ENCODE measurements at regions not wholly inside any gene's neighbourhood (a gene's known extent, or its start where the extent isn't known, plus 50 kb on each side); places are given as distances from the start of the nearest gene placed in this dataset.

DNA sequence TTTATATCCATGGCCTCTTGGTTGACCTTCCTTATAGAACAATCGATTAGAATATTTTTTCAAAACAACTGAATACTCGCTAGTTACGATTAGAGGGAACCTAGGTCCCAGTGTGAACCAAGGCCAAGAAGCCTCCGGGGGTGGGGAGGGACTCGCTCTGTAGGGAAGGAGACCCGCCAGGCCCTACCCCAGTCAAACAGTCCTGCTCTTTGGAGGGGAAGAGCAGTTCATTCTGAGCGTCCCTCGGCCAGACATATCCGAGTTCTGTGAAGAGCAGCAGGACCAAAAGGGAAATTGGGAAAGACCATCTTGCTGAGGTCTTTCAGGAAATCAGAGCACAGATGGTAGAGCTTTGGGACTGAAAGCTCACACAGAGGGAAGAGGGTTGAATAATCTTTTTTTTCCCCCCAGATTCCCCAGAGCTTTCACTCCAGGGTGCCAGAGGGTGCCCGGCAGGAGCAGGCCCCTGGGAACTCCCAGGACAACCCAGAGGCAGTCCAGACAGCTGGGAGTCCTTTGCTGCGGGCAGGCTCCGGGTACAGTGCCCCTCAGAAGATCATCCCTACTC lies 137.2 kb upstream of the HES1 start:
- no peak overlapping the region for H3K4me3 Mint-ChIP-seq
- no peak for DNase-seq
- no peaks in the 10 kb centered on the region for H3K9me3 ChIP-seq (ENCODE audit: control insufficient read depth, low read length, poor library complexity, severe bottlenecking)
- H3K36me3 Mint-ChIP-seq (ENCODE audit: low read depth), result peaks cover 6% of the 10 kb centered on the region
- peaks cover 8% of the 10 kb centered on the region for H3K4me1 Mint-ChIP-seq
- no peak for ATAC-seq
- peaks cover 67% of the 10 kb centered on the region for H3K27me3 Mint-ChIP-seq
- H3K27ac Mint-ChIP-seq, result no peak overlapping the region

DNA sequence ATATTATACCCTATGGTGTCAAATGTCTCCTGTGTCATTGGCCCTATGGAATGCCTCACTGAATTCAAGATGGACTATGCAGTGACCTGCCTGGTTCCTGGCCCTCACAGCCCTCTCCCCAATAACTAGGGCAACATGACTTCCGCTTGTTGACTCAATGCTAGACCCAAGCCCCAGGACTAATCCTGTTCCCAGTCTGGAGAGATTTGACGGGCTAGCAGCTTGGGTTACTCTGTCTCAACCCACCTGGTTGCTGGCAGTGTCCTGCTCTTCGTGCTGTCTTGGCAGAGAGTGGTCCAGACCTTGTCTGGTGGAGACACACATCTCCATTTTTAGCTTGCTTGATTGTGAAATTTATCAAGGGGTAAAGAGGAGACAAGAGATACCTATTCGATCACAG lies 135.8 kb upstream of the HES1 start:
- DNase-seq, result no peak
- no peak overlapping the region for H3K4me3 Mint-ChIP-seq
- peaks cover 6% of the 10 kb centered on the region for H3K36me3 Mint-ChIP-seq (ENCODE audit: low read depth)
- no peaks in the 10 kb centered on the region for H3K9me3 ChIP-seq (ENCODE audit: control insufficient read depth, low read length, poor library complexity, severe bottlenecking)
- peaks cover 71% of the 10 kb centered on the region for H3K27me3 Mint-ChIP-seq
- H3K27ac Mint-ChIP-seq, result no peak overlapping the region
- no peak for ATAC-seq
- peaks cover 9% of the 10 kb centered on the region for H3K4me1 Mint-ChIP-seq

DNA sequence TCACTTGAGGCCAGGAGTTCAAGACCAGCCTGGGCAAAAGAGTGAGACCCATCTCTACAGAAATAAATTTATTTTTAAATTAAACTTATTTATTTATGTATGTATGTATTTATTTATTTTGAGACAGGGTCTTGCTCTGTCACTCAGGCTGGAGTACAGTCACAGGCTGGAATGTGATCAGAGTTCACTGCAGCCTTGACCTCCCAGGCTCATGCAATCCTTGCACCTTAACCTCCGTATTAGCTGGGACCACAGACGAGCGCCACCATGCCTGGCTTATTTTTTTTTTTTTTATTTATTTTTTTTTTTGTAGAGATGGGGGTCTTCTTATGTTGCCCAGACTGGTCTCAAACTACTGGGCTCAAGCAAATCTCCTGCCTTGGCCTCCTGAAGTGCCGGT lies 135.2 kb upstream of the HES1 start:
- Mint-ChIP-seq H3K4me1 (peaks cover 9% of the 10 kb centered on the region), H3K4me3 (no peak overlapping the region), H3K36me3 (ENCODE audit: low read depth) (peaks cover 6% of the 10 kb centered on the region), H3K27ac (no peak overlapping the region), H3K27me3 (peaks cover 69% of the 10 kb centered on the region)
- ATAC-seq, result no peak
- no peak for DNase-seq
- H3K9me3 ChIP-seq (ENCODE audit: control insufficient read depth, low read length, poor library complexity, severe bottlenecking), result no peaks in the 10 kb centered on the region

DNA sequence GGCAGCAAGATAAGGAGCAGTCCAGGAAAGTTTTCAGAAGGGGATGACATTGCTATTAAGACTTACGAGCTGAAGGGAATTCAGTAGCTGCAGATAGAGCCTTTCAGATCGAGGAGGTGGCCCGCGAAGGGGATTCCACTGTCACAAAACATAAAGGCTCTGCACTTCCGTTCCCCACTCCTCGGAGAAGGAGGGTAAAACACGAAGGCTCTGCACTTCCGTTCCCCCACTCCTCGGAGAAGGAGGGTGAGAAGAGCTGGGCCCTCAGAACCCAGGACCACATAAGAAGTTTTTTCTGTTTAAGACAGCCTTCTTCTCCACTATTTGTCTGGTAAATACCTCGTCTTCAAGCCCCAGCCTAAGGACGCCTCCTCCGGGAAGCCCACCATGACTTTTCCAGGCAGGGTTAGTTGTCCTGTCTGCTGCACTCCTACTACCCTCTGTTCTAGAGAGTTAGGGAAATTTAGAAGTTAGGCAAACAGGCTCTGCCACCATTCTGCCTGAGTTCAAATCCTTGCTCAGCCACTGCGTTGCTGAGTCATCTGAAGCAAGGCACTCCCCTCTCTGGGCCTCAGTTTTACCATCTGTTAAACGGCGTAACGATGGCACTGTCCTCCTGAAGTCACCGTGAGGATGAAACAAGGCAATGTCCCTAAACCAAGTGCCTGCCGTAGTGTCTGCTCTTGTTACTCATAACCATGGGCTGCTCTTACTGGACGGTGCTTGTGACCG lies 134.1 kb upstream of the HES1 start:
- no peak for DNase-seq
- Mint-ChIP-seq H3K27ac (no peak overlapping the region), H3K4me3 (no peak overlapping the region), H3K27me3 (peaks cover 72% of the 10 kb centered on the region), H3K36me3 (ENCODE audit: low read depth) (peaks cover 6% of the 10 kb centered on the region), H3K4me1 (peaks cover 9% of the 10 kb centered on the region)
- ATAC-seq, result no peak
- no peaks in the 10 kb centered on the region for H3K9me3 ChIP-seq (ENCODE audit: control insufficient read depth, low read length, poor library complexity, severe bottlenecking)

DNA sequence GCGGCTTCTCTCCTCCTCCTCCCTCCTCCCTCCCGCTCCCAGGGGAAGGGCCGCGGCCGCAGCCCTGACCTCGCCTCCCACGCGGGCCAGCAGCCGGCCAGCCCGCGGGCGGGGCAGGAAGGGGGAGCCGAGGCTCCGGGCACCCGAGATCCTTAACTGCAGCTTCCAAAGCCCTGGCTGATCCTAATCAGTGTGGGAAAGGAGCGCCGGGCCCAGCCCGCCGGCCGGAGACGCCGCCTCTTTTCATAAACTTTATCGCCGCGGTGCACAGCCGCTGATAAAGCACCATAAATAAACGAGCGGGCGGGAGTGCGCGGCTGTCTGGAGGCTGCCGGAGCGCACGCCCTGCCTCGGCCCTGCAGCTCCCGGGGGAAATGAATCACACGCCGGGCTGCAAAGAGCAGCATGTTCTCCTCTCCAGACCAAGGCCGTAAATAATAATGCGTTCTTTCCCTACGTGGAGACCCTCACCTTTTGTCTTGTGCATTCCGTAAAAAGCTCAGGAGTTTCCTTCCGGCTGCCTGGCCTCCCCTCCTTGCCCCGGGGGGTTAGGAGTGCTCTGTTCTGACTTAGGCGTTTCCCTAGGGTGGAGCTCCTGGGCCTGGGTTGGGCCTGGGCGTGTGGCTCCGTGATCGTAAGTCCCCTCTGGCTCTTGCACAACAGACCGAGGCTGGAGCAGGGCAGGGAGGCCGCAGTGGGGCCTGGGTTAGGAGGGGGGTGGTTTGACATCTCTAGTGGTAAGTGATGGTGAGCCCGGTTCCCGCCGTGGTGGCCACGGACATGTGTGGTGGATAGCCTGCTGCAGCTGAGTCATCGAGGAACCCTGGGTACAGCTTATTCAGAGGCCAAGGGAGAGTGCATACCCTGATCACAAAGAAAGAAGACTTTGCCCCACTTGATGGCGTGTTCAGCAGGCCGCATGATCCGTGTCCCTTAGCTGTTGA lies 132.6 kb upstream of the HES1 start:
- ATAC-seq (peak; percentile 56), DNase-seq (no peak)
- Mint-ChIP-seq H3K27me3 (peaks cover 71% of the 10 kb centered on the region), H3K4me1 (peaks cover 9% of the 10 kb centered on the region), H3K36me3 (ENCODE audit: low read depth) (peaks cover 6% of the 10 kb centered on the region), H3K27ac (no peak overlapping the region), H3K4me3 (peak overlapping the region; percentile 75)
- no peaks in the 10 kb centered on the region for H3K9me3 ChIP-seq (ENCODE audit: control insufficient read depth, low read length, poor library complexity, severe bottlenecking)

DNA sequence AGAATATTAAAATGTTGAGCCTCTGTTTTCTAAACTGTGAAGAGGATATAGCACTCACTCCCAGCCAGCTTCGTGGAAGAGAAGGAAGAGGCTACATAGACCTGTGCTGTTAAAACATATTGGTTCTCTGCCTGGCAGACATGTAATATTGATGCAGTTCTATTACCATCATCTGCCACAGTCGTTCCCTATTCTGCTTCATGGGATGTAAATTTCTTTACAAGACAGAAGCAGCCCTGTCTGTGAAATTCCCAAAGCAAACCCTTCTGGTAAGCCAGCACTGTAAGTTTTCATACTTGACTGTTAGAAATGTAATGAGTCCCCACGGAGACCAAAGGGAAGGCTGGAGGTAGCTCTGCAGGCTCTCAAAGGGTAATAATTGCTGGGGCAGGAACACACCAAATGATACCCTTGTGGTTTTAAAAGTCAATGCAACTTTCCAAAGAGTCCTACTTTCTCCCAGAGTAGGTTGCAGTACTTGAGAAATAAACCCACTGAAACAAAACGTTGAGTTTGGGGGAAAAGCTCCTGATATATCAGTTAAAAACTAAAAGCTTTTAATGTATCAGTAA lies 129.9 kb upstream of the HES1 start:
- Mint-ChIP-seq H3K27me3 (peaks cover 68% of the 10 kb centered on the region), H3K4me3 (no peak overlapping the region), H3K36me3 (ENCODE audit: low read depth) (peaks cover 6% of the 10 kb centered on the region), H3K27ac (no peak overlapping the region), H3K4me1 (peaks cover 9% of the 10 kb centered on the region)
- H3K9me3 ChIP-seq (ENCODE audit: control insufficient read depth, low read length, poor library complexity, severe bottlenecking), result no peaks in the 10 kb centered on the region
- no peak for DNase-seq
- ATAC-seq, result no peak

DNA sequence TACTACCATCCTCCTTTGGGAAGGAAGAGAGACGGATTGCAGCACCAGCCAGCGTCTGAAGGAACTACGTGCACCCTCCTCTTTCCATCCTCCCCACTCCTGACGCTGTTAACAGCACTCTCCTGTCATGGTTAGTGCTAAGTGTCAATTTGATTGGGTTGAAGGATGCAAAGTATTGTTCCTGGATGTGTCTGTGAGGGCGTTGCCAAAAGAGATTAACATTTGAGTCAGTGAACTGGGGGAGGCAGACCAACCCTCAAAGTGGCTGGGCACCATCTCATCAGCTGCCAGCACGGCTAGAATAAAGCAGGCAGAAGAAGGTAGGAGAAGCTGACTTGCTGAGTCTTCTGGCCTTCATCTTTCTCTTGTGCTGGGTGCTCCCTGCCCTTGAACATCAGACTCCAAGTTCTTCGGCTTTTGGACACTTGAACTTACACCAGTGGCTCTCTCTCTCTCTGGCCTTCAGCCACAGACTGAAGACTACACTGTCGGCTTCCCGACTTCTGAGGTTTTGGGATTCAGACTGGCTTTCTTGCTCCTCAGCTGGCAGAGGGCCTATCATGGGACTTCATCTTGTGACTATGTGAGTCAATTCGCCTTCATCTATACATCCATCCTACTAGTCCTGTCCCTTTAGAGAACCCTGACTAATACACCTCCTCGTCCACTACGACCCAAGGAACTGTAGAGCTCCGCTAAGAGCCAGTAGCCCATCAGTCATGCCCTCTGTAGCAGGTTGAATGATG lies 128.2 kb upstream of the HES1 start:
- no peak overlapping the region for H3K4me3 Mint-ChIP-seq
- no peak for ATAC-seq

DNA sequence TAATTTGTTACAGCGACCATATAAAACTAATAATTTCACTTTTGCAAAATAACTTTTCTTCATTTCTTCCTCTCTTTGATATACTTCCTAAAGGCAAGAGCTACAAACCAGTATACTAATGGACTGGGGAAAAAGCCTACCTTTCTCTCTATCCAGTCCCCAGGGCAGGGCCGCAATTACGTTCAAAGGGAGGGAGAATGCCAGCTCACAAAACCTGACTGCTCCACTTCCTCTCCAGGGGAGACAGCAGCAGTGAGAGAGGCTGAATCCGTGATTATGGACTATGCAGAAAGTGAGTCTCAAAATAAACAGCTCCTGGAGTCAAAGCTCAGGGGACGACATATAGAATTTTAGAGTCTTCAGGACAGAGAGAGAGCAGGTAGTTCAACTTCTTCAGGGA lies 126.9 kb upstream of the HES1 start:
- peaks cover 56% of the 10 kb centered on the region for H3K27me3 Mint-ChIP-seq
- no peak overlapping the region for H3K27ac Mint-ChIP-seq
- H3K36me3 Mint-ChIP-seq (ENCODE audit: low read depth), result no peaks in the 10 kb centered on the region
- H3K4me1 Mint-ChIP-seq, result peaks cover 2% of the 10 kb centered on the region
- DNase-seq (no peak), ATAC-seq (no peak)
- no peaks in the 10 kb centered on the region for H3K9me3 ChIP-seq (ENCODE audit: control insufficient read depth, low read length, poor library complexity, severe bottlenecking)
- H3K4me3 Mint-ChIP-seq, result no peak overlapping the region

More for the DNA sequence above, 128.2 kb upstream of the HES1 start:
- peaks cover 56% of the 10 kb centered on the region for H3K27me3 Mint-ChIP-seq
- H3K36me3 Mint-ChIP-seq (ENCODE audit: low read depth), result peaks cover 4% of the 10 kb centered on the region
- no peak overlapping the region for H3K27ac Mint-ChIP-seq
- H3K9me3 ChIP-seq (ENCODE audit: control insufficient read depth, low read length, poor library complexity, severe bottlenecking), result no peaks in the 10 kb centered on the region
- no peak for DNase-seq
- peaks cover 6% of the 10 kb centered on the region for H3K4me1 Mint-ChIP-seq

DNA sequence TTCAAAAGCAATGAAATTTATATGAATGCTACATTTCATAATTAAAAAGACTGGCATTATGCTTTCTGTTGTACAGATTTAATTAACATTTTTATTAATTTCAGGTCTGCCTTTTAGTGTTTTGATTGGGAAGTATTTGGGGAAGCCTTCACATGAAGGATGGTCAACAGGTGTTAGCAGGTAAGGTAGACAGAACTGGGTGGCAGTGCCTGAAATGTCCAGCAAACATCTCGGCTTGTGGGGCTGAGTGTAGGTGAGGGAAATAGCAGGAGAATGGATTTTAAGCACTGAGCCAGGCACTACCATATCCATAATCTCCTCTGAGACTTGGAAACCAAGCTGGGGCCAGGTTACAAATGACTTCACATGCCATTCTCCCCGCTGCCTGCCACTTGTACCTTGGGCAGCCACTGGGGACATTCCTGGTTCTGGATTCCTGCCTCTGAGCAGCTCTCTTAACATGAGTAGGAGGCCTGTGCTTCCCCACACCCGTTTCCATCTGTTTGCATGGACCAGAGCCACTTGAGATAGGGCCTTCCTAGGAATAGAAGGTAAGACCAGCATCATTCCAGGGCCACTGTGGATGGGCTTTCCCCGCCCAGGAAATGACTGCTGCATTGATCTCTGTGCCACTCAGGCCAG lies 125.9 kb upstream of the HES1 start:
- no peak for ATAC-seq
- peaks cover 2% of the 10 kb centered on the region for H3K4me1 Mint-ChIP-seq
- no peaks in the 10 kb centered on the region for H3K36me3 Mint-ChIP-seq (ENCODE audit: low read depth)
- no peak for DNase-seq
- no peak overlapping the region for H3K4me3 Mint-ChIP-seq
- H3K27me3 Mint-ChIP-seq, result peaks cover 49% of the 10 kb centered on the region
- H3K9me3 ChIP-seq (ENCODE audit: control insufficient read depth, low read length, poor library complexity, severe bottlenecking), result no peaks in the 10 kb centered on the region
- H3K27ac Mint-ChIP-seq, result no peak overlapping the region

DNA sequence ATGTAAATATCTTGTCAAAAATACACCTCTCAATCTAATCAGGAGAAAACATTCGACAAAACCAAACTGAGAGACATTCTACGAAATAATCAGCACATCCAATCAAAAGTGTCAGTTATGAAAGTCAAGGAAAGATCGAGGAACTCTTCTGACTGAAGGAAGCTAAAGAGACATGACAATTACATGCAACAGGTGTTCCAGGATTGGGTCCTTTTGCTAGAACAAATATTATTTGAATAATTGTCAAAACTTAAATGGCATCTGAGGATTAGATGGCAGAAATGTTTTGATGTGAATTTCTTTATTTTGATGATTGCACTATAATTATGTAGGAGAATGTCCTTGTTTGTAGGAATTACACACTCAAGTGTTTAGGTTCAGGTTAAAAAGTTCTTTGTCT lies 124.1 kb upstream of the HES1 start:
- DNase-seq, result no peak
- ATAC-seq, result no peak
- Mint-ChIP-seq H3K36me3 (ENCODE audit: low read depth) (no peaks in the 10 kb centered on the region), H3K27me3 (peaks cover 40% of the 10 kb centered on the region), H3K27ac (no peak overlapping the region), H3K4me1 (peaks cover 2% of the 10 kb centered on the region), H3K4me3 (no peak overlapping the region)
- H3K9me3 ChIP-seq (ENCODE audit: control insufficient read depth, low read length, poor library complexity, severe bottlenecking), result no peaks in the 10 kb centered on the region

DNA sequence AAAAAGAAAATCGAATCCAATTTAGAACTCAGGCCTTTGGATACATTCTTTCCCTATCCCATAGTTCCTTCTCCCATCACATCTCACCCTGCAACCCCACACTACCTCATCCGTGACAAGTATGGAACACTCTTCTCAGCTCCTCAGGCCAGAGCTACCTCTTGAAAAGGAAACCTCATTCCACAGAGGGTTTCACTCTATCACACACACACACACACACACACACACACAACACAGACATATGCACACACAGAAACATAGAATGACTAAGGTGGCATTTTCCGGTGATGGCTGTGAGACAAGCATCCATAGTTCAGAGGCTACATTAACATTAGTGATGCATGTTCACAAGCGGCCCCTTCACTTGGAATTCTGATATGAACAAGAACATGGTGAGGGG lies 122.0 kb upstream of the HES1 start:
- Mint-ChIP-seq H3K36me3 (ENCODE audit: low read depth) (no peaks in the 10 kb centered on the region), H3K27me3 (peaks cover 21% of the 10 kb centered on the region), H3K4me3 (no peak overlapping the region), H3K4me1 (peaks cover 2% of the 10 kb centered on the region), H3K27ac (no peak overlapping the region)
- no peak for DNase-seq
- no peak for ATAC-seq
- H3K9me3 ChIP-seq (ENCODE audit: control insufficient read depth, low read length, poor library complexity, severe bottlenecking), result no peaks in the 10 kb centered on the region

DNA sequence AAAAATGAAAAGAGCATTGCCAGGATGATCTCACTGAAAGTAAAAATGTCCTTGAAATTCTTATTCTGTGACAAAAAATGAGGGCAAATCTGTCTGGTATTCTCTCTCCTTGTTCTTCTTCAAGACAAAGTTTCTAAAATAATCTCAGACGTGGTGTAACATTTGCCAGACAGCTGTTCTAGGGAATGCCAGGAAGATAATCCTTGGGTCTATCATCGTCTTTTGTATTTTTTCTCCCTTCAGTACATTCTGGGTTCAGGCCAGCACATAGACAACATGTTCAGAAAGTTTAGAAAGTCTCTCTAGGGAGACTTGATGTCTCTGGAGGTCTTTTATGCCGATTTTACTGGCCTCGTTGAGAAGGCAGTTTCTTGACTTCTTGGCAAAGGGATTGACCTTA lies 121.2 kb upstream of the HES1 start:
- H3K4me3 Mint-ChIP-seq, result no peak overlapping the region
- no peaks in the 10 kb centered on the region for H3K9me3 ChIP-seq (ENCODE audit: control insufficient read depth, low read length, poor library complexity, severe bottlenecking)
- H3K36me3 Mint-ChIP-seq (ENCODE audit: low read depth), result no peaks in the 10 kb centered on the region
- H3K27ac Mint-ChIP-seq, result no peak overlapping the region
- H3K4me1 Mint-ChIP-seq, result peaks cover 2% of the 10 kb centered on the region
- H3K27me3 Mint-ChIP-seq, result peaks cover 13% of the 10 kb centered on the region
- no peak for ATAC-seq
- no peak for DNase-seq
